HG03064 (cell line): ENCODE measurements at regions not wholly inside any gene's neighbourhood (a gene's known extent, or its start where the extent isn't known, plus 50 kb on each side); places are given as distances from the start of the nearest gene placed in this dataset.
"Not testable (repeated sequence)": the region's sequence is repeated elsewhere in the genome, so short reads cannot be mapped to it uniquely, and the experiment has no call there.

Source experiments
- ATAC-seq: cut with Tn5 transposase; IDR thresholded peaks from one replicate; pipeline ENCODE4 v1.9.1; 2021; ENCODE audit warnings: low read depth; ENCODE audit not compliant: unreplicated experiment

DNA sequence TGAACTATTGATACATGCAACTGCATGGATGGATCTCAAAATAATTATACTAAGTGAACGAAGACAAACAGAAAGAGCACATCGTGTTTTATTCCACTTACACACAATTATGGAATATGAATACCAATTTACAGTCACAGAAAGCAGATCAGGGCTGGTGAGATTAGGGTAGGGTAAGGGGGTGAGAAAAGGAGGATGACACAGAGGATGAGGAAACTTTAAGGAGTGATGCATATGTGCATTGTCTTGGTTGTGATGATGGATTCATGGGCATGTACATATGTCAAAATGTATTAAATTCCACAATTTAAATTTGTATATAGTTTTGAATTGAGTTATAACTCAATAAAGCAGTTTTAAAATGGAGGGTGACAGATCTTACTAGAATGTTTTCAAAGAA is 548.9 kb downstream of the PYDC2 start:
- ATAC-seq = no peak

- no peak for ATAC-seq
Measured at GRCh38 chr3:192010490-192010889, 549.5 kb downstream of the PYDC2 start.

DNA sequence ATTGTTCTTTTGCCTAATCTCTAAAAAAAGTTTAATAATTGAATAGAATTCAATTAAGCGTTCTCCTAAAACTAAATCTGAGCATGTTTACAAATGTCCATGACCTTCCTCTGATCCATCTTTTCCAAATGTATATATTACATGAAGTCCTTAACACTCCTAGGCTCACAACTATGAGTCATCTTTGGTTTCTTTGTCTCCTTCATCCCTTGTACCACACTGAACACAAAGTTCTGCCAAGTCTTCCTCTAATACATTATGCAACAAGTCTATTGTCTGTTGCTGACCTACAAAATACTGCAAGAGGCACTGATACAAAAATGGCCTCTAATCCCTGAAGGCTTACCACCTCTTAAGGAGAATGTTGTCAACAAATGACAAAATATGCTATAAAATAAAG is 550.2 kb downstream of the PYDC2 start:
- ATAC-seq = no peak

DNA sequence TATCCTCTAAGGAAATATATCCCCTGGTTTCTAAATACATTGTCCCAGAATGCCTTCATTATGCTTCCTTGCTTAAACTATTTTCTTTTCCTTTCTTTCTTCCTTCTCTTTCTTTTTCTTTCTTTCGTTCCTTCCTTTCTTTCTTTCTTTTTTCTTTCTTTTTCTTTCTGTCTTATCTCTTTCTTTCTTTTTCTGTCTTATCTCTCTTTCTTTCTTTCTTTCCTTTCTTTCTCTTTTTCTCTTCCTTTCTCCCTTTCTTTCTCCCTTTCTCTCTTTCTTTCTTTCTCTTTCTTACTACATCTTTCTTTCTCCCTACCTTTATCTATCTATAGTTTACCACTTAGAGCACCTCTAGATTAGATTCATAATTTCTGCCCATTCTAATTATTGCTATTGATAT is 552.1 kb downstream of the PYDC2 start:
- ATAC-seq = no peak

DNA sequence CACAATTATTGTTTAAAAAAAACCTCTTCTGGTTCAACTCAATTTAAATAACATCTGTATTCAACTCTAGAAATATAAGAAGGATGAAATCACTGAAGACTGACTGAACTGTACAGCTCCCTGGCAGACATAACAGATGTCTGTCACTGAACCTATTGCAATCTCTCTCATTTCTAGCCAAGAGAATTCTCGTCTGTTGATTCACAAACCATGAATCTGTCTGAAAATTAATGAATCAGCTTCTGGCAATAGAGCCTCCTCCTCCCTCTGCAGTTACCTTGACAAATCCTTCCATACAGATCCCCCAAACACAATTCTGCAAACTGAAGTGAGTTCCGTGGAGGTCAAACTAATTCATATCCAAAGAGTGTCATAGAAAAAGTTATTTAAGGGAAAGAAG is 561.4 kb downstream of the PYDC2 start:
- ATAC-seq = no peak

DNA sequence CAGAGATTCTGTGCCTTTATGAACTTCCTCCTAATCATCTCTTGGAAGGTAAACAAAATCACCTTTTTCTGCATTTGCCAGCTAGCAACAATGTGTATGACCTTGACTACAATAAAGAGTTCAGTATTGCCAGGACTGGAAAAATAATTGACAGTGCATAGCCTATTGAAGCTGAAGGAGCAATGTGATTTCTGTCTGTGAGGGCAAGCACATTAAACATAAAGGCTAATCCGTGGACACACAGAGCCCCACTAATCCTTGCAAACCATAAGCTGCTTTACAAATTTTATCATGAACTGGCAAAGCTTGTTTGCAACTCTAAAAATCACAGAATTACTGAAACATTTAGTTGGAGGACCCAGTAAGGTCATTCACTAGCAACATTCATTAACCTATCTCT is 563.8 kb downstream of the PYDC2 start:
- no peak for ATAC-seq

- ATAC-seq = no peak
Measured at GRCh38 chr3:192026661-192027060, 565.7 kb downstream of the PYDC2 start.

DNA sequence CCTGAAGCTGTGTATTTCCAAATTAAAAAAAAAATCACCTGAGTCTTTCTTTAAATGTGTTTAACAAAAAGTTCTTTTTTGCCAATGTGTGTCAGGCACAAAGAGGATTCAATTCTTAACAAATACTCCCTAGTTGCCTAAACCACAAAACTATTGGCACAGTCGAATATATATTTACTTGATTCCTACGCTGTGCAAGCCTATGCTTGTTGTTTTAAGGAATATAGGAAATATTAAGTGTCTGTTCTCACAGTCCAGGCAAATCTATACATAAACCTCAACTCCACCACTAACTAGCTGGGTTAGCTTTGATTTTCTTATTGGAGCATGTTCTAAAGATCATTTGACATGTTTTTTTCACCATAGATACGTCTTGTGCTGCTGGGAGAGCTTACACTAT is 571.0 kb downstream of the PYDC2 start:
- ATAC-seq = no peak

DNA sequence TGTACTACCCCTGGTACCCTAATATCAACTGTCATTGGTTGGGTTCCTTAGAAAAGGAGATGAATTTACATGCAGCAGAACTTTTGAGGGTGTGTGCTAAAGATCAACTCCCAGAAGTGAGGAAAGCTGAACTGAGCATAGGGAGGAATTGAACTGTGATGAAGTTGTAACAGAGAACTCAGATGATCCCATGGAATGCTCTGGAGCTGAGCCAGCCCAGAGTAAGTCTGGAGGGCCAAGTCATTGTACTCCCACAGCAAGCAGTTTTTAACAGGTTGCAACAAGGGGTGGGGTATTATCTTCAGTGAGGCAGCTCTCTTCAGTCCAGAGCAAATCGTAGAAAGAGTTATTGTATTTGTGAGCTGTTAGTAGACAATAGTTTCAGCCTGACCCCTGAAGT is 572.3 kb downstream of the PYDC2 start:
- no peak for ATAC-seq

DNA sequence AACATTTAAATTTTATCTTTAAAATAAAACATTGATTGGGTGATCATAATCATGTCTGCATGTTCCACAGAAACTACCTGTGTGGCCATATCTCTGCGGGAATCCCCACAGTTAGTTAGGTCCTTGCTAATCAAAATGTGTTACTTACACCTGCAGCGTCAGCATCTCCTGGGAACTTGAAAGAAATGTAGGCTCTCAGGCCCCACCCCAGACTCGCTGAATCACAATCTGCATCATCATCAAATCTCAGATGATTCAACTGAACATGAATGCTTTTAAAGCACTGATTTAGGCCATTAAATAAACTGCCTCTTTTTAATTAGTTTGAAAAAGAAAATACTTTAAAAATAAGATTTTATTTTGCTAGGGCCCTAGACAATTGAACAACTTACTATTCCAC is 577.8 kb downstream of the PYDC2 start:
- ATAC-seq = no peak

GRCh38 chr3:192039593-192039992 is 578.6 kb downstream of the PYDC2 start:
- ATAC-seq = no peak

- no peak for ATAC-seq
Measured at GRCh38 chr3:192040282-192041043, 579.5 kb downstream of the PYDC2 start.

- ATAC-seq = peak; percentile 98
Measured at GRCh38 chr3:192042116-192042515, 581.2 kb downstream of the PYDC2 start.

- ATAC-seq = no peak
Measured at GRCh38 chr3:192054881-192055280, 593.9 kb downstream of the PYDC2 start.

- no peak for ATAC-seq
Measured at GRCh38 chr3:192055946-192056345, 595.0 kb downstream of the PYDC2 start.

- ATAC-seq = no peak
Measured at GRCh38 chr3:192057261-192057660, 596.3 kb downstream of the PYDC2 start.

DNA sequence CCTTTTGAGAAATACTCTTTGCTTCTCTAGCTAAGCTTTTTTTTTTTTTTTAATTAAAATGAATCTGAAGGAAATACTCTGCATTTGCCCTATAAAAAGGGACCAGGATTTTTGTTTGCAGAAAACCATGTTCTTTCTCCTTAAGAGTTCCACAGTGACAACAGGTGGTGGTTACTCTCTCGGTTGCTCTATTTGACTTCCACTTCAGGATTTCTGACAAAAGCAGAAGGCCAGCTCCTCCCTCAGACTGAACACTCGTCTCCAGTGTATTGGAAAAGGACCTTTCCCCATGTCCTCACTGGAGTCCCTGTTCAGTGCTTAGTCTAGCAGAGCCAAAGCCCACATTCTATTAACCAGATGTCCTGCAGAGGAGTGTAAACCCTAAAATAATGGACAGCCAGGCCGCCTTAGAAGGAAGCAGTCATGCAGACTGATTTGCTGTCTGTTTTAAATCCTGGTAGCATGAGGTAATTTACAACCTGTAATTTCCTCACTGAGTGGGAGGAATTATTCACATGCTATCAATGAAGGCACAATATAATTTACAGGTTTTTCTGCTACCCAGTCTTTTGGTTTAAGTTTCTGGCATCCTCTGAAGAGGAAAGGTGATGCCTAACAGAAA is 599.3 kb downstream of the PYDC2 start:
- no peak for ATAC-seq

DNA sequence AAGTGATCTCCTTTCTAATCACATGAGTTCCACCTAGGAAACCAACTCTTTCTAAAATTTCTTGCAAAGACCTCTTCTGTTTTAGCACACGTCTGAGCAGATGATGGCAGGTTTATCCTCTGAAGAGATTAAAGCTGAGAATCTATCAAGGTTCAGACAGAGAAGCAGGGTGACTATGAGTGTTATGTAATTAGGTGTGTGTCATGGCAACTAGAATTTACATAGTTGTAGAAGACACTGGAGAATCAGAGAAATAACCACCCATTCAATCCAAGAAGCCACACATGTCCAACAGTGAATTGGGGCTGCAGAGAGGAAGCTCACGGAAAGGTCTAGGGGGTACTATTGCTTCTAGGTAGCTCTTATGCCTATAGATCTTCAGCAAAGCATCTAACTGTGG is 600.5 kb downstream of the PYDC2 start:
- no peak for ATAC-seq

GRCh38 chr3:192062186-192062585 is 601.2 kb downstream of the PYDC2 start:
- ATAC-seq = no peak

DNA sequence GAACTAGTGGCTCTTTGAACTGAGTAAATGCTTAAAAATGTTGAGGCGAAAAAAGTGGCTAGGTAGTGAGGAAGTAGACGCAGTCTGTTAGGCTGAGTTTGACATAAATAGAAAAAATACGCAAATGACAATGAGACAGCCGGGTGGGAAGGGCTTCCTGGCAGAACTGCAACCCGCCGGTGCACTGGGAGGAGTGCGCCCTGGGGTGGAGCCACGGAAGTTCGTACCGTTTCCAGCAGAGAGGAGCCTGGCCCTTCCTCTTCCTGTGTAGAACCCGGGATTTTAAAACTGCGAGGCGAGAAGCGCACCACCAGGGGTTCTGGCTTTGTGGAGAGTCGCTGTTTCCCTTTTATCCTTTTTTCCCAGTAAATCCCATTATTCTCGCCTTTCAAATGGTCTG is 602.6 kb downstream of the PYDC2 start:
- peak; percentile 41 for ATAC-seq

- ATAC-seq = no peak
Measured at GRCh38 chr3:192064959-192065358, 604.0 kb downstream of the PYDC2 start.

- not testable (repeated sequence) for ATAC-seq
Measured at GRCh38 chr3:192066253-192066652, 605.3 kb downstream of the PYDC2 start.
